ENCODE measurements at regions not wholly inside any gene's neighbourhood (a gene's known extent, or its start where the extent isn't known, plus 50 kb on each side); places are given as distances from the start of the nearest gene placed in this dataset.
"Not testable (repeated sequence)": the region's sequence is repeated elsewhere in the genome, so short reads cannot be mapped to it uniquely, and the experiment has no call there.

DNA sequence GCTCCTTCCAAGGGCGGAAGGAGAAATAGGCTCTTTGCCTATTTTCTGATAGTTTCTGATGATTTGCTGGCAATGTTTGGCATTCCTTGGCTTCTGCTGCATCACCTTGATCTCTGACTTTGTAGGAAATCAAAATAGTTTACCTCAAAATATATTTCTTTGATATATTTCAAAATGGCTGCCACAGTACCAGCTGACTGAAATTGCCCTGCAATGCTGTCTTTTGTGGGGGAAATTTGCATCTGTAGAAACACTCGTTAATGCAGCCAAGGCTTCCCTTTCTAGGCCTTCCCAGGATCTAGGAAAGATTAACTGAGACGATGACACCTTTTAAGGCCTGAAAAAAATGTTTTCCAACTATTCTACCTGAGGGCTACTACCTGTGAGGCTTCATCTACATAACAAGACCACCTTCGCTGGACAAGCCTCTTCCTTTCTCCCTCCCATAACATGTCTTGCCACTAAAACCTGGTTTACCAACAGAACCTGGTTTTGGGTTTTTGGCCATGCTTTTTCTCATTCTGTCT, 212.8 kb upstream of the SSTR1 start:
- no peak for DNase-seq (ENCODE audit: low read depth)

DNA sequence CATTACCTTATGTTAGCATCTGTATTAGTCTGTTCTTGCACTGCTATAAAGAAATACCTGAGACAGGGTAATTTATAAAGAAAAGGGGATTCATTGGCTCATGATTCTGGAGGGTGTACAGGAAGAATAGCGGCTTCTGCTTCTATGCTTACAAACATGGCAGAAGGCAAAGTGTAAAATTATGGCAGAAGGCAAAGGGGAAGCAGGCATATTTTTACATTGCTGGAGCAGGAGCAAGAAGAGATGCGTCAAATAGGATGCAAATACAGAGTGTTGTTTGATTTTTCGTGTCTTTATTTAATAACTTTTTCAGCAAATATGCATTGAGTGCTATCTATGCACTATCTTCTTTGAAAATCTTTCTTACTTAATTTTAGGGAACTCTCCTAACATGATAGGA, 210.7 kb upstream of the SSTR1 start:
- no peak for DNase-seq (ENCODE audit: low read depth)

DNA sequence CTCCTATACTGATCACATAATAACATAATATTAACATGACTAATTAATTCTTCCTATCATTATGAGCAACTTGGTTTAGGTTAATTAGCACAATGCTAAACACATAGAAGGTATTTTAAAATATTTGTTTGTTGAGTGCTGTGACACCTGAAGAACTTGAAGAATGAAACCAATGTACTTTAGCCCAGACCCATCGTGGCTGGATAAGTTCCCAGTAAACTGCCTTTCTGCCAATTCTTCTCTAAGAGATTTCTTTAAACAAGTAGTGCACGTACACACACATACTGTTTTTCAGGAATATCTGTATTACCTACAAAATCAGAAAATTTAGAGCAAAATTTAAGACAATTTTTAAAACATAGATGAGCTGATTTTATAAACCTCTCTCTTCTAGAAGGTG, 207.4 kb upstream of the SSTR1 start:
- no peak for DNase-seq (ENCODE audit: low read depth)

DNA sequence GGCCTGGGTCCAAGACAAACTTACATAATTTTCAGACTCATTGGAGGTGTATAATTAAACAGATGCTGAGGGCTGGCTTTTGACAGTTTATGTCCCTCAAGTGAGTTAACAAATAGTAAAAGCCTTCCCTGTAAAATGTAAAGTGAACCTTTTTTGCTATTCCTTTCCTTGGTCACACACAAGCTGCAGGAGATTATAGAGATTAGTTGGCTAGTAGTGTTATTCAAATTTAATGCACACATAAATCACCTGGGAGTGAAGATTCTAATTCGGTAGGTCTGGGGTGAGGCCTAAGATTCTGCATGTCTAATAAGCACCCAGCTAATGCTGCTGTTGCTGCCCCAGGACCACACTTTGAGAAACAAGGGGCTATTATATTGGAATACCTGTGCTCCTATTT, 206.2 kb upstream of the SSTR1 start:
- DNase-seq (ENCODE audit: low read depth), result no peak

DNA sequence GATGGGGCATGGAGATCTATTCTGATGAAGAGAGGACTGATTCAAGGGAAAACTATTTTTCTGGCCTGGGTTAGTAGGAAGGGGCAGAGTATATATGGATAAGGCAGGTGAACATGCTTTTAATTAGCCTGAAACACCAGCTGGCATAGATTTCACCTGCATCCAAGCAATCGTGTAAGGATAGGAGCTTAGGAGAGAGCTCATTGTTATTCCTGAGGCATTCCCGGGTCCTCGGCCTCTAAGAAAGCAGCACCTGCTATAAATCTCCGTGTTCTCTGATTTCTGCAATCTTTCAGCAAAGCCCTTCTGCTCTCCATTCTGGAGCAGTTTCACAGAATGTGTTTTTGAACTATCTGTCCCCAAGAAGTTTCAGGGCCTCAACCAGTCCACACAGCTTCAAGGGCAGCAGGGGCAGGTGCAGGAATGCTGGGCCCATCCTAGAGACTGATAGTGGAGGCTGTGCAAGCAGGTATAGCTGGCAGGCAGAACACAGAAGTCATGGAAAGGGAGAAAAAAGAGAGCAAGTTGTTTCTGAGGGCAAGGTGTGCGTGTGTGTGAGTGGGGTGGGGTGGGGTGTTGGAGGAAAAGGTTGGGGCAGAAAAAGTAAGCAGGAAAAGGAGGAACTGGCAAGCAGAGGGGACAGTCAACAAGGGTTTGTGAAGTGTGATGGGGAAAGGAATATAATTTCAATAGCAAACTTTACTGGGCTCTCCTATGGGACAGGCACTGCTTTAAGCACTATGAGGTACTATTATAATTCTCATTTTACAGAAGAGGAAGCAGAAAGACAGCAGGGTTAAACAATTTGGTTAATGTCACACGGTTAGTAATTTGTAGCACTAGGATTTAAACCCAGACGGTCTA, 203.7 kb upstream of the SSTR1 start:
- no peak for DNase-seq (ENCODE audit: low read depth)

DNA sequence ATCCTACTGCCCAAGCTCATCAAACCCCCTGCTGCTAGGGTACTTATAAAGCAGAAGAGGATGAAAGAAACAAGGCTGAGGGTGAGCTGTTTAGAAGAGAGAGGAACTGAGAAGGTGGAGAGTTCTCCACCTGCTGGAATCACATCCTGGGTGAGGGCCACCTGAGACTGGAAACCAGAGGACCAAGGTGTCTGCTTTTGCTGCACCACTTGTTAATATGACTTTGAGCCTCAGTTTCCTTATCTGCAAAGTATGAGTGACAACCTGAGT, 203.2 kb upstream of the SSTR1 start:
- no peak for DNase-seq (ENCODE audit: low read depth)

- not testable (repeated sequence) for DNase-seq (ENCODE audit: low read depth)
Measured at GRCh38 chr14:38011156-38011555, 196.5 kb upstream of the SSTR1 start.

- DNase-seq (ENCODE audit: low read depth), result no peak
Measured at GRCh38 chr14:38012056-38012455, 195.6 kb upstream of the SSTR1 start.

GRCh38 chr14:38016497-38016896, 191.2 kb upstream of the SSTR1 start:
- DNase-seq (ENCODE audit: low read depth), result no peak

DNA sequence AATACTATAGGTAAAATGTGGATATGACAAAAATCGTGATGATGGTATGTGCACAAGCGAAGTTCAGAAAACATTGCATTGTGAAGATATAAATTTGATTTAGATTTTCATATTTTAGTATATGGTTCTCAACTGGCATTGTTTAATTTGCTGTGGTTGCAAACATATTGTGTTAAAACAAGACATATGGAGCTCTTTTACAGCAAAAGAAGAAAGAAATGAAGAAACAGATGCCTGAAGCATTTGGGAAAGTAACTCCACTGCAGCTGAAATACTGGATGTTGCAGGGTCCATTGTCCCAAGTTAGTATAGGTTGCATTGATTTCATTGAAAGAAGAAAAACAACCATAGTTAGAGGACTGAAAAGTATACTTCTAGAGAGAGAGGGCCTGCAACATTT, 185.8 kb upstream of the SSTR1 start:
- DNase-seq (ENCODE audit: low read depth), result no peak

DNA sequence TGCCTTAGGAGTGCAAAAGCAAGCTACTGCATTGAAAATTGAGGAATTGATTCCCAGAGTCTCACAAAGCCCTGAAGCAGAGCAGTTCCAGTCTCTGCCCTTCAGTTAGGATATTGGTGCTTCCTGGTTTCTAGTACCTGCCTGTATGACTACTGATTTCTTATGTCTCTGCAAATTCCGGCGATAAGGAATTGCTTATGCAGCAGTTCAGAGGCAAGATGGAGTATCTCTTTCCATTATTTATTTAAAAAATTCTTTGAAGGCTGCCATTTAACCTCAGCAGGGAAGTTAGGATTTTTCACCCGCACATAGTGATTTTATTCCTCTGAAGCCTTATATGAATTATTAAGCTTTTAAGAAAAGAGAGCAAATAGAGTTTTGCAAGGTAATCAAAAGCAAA, 184.9 kb upstream of the SSTR1 start:
- DNase-seq (ENCODE audit: low read depth), result no peak

GRCh38 chr14:38038171-38038570, 169.5 kb upstream of the SSTR1 start:
- no peak for DNase-seq (ENCODE audit: low read depth)

DNA sequence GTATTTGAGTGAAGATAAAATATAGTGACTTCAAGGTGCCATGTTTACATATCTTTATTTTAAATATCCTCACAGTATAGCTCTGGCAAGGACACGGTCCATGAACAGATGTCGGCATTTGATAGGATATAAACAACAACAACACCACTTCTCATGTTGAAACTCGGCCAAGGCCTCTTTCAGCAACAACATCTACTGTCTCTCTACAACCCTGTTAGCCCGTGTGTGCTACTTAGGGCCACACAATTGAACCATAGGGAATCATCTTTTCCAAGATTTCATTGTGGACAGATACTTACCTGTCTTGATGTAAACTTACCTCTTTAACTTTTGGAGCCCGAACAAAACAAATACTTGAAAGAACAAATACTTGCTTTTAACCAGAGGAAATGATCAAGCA, 168.7 kb upstream of the SSTR1 start:
- DNase-seq (ENCODE audit: low read depth), result no peak

GRCh38 chr14:38039496-38039895, 168.2 kb upstream of the SSTR1 start:
- no peak for DNase-seq (ENCODE audit: low read depth)

GRCh38 chr14:38040411-38040810, 167.3 kb upstream of the SSTR1 start:
- no peak for DNase-seq (ENCODE audit: low read depth)

GRCh38 chr14:38042322-38042721, 165.4 kb upstream of the SSTR1 start:
- no peak for DNase-seq (ENCODE audit: low read depth)

DNA sequence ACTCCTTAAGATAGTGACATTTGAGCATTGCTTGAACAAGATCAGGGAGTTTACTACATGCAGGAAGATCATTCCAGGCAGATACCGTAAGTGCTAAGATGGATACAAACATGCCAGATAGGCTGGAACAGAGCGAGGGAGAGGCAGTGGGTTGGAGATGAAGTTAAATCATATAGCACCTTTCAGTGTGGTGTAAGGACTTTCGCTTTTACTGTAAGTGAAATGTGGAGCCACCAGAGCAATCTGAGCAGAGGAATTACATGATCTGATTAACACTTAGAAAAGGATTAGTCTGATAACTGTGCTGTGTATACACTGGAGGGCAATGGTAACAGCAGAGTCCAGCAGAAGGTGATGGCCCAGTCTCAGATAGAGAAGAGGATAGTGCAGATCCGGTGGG, 163.0 kb upstream of the SSTR1 start:
- no peak for DNase-seq (ENCODE audit: low read depth)

GRCh38 chr14:38045461-38045860, 162.2 kb upstream of the SSTR1 start:
- no peak for DNase-seq (ENCODE audit: low read depth)

- no peak for DNase-seq (ENCODE audit: low read depth)
Measured at GRCh38 chr14:38046160-38046559, 161.5 kb upstream of the SSTR1 start.

DNA sequence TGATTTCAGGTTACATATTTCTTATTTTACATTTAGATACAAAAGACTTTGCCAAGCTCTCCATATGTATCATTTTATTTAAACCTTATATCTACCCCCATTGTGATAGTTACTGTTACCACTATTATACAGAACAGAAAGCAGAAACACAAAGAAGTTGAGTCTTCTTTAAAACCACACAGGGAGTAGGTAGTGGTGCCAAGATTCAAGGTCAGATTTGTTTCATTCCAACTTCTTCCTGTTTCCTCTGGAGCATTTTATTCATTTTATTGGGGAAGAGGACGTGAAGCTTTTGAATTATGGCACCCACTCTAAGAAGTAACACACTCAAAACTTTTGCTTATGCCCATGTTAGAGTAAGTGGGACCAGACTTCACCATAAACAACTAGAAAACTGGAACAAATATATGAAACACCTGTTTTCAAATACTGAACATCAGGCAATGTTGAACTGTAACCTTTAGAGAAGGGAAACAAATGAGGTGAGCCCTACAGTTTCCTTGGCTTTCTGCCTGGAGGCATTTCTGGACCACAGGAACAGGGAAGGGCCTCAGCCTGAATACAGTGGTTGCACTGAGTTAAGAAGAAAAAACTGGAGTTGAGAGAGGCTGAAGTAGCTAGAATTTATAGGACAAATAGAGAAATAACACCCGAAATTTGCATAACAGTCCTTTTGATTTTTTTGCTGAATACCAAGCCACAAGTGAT, 160.4 kb upstream of the SSTR1 start:
- DNase-seq (ENCODE audit: low read depth), result no peak

- DNase-seq (ENCODE audit: low read depth), result no peak
Measured at GRCh38 chr14:38053666-38054065, 154.0 kb upstream of the SSTR1 start.

GRCh38 chr14:38056270-38056669, 151.4 kb upstream of the SSTR1 start:
- DNase-seq (ENCODE audit: low read depth), result no peak

GRCh38 chr14:38062223-38062622, 145.5 kb upstream of the SSTR1 start:
- DNase-seq (ENCODE audit: low read depth), result not testable (repeated sequence)

Measured in activated T-cell treated with anti-CD3 and anti-CD28 coated beads for 1 hour (primary cell).